Femur (tissue), 1 donor: ENCODE measurements at regions not wholly inside any gene's neighbourhood (a gene's known extent, or its start where the extent isn't known, plus 50 kb on each side); places are given as distances from the start of the nearest gene placed in this dataset.
"Not testable (repeated sequence)": the region's sequence is repeated elsewhere in the genome, so short reads cannot be mapped to it uniquely, and the experiment has no call there.

ENCODE experiments used
- DNase-seq: peaks from one replicate; pipeline ENCODE4 v3.0.0-alpha.2; 2017

DNA sequence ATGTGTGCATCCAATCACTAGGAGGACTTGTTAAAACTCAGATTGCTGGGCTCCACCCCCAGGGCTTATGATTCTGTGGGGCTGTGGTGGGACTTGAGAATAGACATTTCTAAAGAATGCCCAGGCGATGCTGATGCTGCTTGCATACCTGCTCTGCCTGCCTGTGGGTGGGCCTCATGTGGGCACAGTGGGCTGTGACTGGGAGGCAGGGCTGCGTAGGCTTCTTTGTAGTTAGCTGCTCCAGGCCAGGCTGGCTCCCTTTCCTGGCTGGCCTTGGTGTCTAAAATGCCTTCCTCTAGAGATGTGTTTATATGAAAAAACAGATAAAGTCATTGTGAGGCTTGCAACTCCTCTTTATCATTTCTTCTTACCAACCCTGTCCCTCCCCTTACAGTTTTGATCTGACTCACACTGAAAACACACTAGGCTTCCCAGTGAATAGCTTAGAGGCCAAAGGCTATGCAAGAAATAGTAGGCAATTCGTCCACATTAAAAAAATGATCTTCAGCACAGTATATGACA, 495.5 kb upstream of the MAP3K7 start:
- no peak for DNase-seq

DNA sequence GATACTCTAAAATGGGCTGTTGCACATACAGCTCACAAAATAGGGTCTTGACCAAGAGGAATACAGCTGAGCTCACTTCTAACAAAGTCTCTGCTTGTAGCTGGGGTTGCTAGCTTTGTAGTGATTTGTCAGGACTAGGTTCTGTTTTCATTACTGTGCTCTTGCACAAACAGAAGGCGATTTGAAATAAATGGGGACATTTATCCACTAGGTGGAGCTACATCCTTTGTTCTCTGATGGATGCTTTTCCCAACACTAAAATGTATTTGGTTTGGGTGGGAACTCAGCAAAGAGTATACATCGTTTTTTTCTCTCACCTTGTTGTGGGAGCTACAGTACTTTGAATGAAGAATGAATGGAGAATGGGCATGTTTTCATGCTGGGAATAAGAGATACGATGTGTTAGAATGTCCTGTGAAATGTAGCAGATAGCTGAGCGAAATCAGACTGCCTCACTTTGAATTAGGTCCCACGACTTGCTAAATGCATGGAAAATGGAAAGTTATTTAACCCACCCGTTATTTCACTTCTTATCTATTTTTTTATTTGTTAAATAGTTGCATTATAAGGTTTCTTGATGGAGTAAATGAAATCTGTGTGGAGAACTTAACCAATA, 494.7 kb upstream of the MAP3K7 start:
- no peak for DNase-seq

GRCh38 chr6:91080871-91081270, 494.0 kb upstream of the MAP3K7 start:
- DNase-seq: no peak

- no peak for DNase-seq
Observed at GRCh38 chr6:91079969-91080368, 493.1 kb upstream of the MAP3K7 start.

- DNase-seq: no peak
Observed at GRCh38 chr6:91075244-91075976, 488.5 kb upstream of the MAP3K7 start.

DNA sequence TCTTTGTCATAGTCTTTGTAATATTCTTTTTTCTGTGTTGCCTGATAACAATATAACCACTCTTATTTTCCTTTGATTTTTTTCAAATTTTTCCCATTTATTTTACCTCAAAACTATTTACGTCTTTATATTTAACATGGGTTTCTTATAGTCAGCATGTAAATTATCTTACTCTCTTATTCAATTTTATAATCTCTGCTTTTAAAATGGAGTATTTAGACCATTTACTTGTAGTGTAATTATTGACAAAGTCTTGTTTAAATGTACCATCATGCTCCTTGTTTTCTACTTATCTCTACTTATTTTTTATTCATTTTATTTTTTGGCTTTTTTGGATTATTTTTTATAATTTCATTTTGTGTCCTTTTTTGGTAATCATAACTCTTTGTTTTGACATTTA, 476.5 kb upstream of the MAP3K7 start:
- no peak for DNase-seq

- no peak for DNase-seq
Observed at GRCh38 chr6:91057689-91058088, 470.8 kb upstream of the MAP3K7 start.

GRCh38 chr6:91055959-91056358, 469.1 kb upstream of the MAP3K7 start:
- DNase-seq: no peak

DNA sequence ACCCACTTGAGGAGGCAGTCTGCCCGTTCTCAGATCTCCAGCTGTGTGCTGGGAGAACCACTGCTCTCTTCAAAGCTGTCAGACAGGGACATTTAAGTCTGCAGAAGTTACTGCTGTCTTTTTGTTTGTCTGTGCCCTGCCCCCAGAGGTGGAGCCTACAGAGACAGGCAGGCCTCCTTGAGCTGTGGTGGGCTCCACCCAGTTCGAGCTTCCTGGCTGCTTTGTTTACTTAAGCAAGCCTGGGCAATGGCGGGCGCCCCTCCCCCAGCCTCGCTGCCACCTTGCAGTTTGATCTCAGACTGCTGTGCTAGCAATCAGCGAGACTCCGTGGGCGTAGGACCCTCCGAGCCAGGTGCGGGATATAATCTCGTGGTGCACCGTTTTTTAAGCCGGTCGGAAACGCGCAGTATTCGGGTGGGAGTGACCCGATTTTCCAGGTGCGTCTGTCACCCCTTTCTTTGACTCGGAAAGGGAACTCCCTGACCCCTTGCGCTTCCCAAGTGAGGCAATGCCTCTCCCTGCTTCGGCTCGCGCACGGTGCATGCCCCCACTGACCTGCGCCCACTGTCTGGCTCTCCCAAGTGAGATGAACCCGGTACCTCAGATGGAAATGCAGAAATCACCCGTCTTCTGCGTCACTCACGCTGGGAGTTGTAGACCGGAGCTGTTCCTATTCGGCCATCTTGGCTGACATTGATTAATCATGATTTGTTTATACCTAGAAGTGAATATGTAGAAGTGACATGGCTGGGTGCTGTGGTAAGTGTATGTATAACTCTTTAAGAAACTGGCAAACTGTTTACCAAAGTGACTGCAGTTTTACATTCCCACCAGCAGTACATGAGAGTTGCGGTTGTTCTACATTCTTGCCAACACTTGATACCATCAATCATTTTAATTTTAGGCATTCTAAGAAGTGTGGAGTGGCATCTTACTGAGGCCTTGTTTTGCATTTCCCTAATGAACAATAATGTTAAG, 465.9 kb upstream of the MAP3K7 start:
- not testable (repeated sequence) for DNase-seq

DNA sequence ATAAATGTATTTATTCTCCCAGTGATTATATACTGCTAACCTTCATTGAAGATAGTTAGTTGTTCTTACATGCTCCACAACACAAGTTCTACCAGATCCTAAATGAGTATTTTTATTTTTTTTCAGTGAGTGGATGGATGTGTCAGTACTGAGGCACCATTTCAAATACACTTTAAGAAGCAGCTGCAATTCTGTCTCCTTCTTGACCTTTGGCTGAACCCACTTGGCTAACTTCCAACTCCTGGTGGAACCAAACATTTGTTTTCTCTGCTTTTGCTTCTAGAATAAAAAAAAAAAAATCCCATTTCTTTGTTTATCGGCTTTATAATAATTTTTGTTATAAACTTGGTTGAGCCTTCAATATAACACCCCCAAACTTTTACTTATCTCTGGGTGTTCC, 458.3 kb upstream of the MAP3K7 start:
- peak; percentile 50 for DNase-seq

GRCh38 chr6:91043751-91044150, 456.9 kb upstream of the MAP3K7 start:
- no peak for DNase-seq

DNA sequence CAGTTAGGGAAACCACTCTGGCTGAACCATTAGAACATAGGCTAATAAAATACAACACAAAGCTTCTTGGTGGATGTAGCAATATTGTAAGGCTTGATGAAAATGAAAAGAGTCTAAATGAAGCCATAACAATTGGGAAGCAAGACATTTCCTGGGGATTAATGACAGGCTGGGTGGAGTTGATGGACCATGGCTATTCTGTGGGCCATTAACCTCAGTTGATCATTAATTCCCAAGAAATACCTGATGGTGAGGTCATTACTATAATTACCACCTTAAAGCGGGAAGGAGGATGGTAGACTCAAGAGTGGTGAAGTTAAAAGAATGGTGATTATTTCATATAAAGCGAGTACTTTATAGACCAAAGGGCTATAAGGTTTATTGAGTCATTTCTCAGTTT, 455.8 kb upstream of the MAP3K7 start:
- no peak for DNase-seq

- no peak for DNase-seq
Observed at GRCh38 chr6:91033964-91034363, 447.1 kb upstream of the MAP3K7 start.

- no peak for DNase-seq
Observed at GRCh38 chr6:91031581-91031980, 444.7 kb upstream of the MAP3K7 start.

DNA sequence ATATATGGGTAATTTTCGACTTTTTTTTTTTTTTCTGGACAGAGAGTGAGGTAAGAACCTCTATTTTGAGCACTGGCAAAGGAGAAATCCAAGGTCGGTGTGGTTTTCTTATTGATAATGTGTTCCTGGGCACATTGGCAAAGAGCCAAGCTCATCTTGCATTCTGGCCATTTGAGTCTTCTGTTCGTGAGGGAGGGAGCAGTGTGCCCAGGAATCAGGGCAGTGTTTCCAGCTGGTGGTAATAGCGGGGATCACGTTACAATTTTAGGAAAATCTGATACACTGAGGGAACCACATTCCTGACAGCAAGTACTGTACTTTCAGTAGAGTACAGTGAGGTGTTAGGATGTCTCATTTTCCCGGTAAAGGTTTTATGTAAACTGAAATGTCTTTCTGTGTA, 442.3 kb upstream of the MAP3K7 start:
- no peak for DNase-seq

DNA sequence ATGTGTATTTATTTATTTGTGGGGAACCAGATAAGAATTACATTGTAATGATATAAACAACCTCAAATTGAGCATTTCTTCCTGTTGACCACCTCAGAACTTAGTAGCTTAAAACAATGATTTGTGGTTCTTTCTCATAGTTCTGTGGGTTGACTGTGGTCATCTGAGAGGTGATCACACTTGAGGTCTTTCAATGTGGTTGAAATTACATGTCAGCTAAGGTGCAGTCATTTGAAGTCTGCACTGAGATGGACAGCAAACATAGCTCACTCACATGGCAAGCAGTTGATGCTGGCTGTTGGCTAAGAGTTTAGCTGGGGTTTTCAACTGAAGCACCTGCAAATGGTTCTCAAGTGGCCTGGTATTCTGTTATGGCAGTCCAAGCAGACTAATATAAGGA, 436.7 kb upstream of the MAP3K7 start:
- DNase-seq: no peak

GRCh38 chr6:91020744-91021143, 433.9 kb upstream of the MAP3K7 start:
- DNase-seq: no peak

DNA sequence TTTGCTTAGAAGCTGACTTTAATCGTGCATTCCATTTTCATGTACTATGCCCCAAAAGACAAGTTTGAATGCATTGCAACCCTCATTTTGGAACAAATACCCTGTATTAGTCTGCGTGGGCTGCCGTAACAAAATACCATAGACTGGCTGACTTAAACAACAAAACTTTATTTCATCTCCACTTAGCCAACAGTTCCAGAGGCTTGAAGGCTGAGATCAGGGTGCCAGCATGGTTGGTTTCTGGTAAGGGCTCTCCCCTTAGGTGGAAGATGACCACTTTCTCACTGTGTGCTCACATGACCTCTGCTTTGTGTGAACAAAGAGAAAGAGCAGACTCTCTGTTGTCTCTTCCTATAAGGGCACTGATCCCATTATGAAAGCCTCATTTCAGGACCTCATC, 431.7 kb upstream of the MAP3K7 start:
- DNase-seq: no peak

DNA sequence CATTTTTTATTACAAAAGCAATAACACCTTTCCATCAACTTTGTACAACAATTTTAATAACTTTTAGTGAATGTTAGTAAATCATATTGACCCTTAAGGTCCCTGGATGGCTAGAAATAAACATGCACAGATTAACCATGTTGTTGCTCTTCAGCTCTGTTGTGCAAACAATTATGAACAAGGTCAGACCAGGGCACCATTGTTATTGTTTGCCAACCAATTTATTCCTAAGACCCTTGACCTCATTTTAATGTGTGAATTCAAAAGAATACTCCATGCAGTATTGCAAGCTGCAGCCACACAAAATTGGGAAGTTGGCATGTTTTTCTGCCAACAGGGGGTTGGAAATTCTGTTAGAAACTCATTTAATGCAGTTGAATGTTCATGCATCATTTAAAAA, 426.6 kb upstream of the MAP3K7 start:
- no peak for DNase-seq

DNA sequence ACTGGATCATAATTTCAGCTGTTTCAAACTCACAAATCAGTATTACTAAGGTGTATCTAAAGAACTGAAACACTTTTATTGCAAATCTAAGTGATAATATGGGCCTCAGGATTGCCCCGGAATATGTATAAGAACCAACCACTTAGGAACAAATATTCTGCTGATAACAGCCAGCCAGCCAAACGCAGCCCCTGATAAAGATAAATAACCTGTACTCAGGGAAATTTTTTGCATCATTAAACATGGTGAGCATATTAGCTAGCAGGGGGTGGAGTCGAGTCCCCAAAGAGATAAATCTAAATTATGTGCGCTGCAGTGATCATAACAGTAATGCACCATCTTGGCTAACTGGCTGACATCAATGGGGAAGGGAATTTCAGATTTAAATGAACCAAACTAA, 410.2 kb upstream of the MAP3K7 start:
- DNase-seq: no peak

GRCh38 chr6:90993770-90994169, 406.9 kb upstream of the MAP3K7 start:
- DNase-seq: no peak

DNA sequence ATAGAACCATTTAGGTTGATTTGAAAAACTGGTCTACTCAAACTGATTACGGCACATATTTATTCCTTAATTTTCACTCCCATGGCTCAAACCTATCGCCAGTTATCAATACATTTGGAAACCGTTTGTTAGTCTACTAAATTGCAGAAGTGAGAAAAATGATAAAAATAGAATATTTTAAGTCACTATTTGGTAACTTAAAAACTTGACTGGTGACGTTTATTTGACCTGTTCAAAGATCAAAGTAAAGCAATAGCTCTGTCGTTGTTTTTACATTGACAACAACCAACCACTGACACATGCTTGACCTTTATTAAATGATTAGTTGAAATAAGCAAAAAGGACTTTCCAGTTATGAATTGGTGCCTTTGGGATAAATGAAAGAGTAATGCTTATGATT, 402.9 kb upstream of the MAP3K7 start:
- DNase-seq: no peak

DNA sequence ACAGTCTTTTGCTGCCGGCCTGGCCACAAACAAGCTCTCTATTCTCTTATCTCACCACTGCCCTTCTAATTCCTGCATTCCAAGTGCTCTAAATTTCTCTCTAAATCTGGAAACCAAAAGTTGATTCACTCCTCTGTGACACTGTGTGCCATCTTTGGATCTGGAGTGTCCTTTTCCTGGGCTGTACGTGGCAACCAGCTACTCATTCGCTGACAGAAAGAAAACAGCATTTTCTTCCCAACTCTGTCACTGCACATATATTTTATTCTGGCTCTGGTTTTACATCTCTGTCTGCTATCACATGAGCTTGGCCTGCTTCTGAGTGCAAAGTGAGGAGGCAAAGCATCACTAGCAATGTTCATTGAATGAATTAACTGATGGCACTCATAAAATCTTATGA, 397.2 kb upstream of the MAP3K7 start:
- no peak for DNase-seq

DNA sequence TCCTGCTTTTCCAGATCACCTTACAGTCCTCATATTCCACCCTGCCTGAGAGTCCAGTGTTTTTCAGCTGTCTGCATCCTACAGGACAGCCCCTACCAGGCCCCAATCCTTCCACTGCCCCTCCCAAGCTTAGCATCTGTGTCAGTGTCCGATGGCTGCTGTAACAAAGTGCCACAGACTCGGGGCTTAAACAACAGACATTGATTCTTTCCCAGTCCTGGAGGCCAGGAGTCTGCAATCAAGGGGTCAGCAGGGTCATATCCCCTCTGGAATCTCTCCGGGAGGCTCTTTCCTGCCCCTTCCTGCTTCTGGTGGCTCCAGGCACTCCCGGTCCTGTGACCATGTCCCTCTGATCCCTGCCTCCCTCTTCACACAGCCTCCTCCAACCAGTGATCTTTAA, 396.6 kb upstream of the MAP3K7 start:
- no peak for DNase-seq
